Mesenchymal stem cell (in vitro differentiated cells and primary cell): ENCODE measurements at regions not wholly inside any gene's neighbourhood (a gene's known extent, or its start where the extent isn't known, plus 50 kb on each side); places are given as distances from the start of the nearest gene placed in this dataset.

Source experiments
- DNase-seq: peaks from one replicate; pipeline ENCODE4 v3.0.0-alpha.2; 2013
- H2AFZ ChIP-seq: one replicate; pipeline ENCODE4 v1.6.1; 2013; ENCODE audit warnings: low read depth, mild to moderate bottlenecking, control low read depth, inconsistent platforms, low read length, moderate library complexity
- H2AK5ac ChIP-seq: 2 replicates; pipeline ENCODE4 v1.6.1; 2013; ENCODE audit warnings: low read length, moderate library complexity, mild to moderate bottlenecking, inconsistent platforms; ENCODE audit not compliant: severe bottlenecking
- H2BK120ac ChIP-seq: one replicate; pipeline ENCODE4 v1.6.1; 2013; ENCODE audit warnings: low read depth, mild to moderate bottlenecking, inconsistent platforms, low read length, moderate library complexity
- H2BK12ac ChIP-seq, 2 experiments: one replicate each; pipeline ENCODE4 v1.6.1; 2013; ENCODE audit warnings: inconsistent platforms in 2 of 2, low read length in 2 of 2, mild to moderate bottlenecking in 2 of 2, moderate library complexity in 2 of 2, control low read depth in 1 of 2
- H2BK15ac ChIP-seq: one replicate; pipeline ENCODE4 v1.6.1; 2013; ENCODE audit warnings: mild to moderate bottlenecking, low read depth, inconsistent platforms; ENCODE audit not compliant: poor library complexity, severe bottlenecking
- H2BK5ac ChIP-seq: 2 replicates; pipeline ENCODE4 v1.6.1; 2013; ENCODE audit warnings: low read depth, mild to moderate bottlenecking, low read length, control low read depth, inconsistent platforms; ENCODE audit not compliant: poor library complexity, severe bottlenecking
- H3K14ac ChIP-seq, 2 experiments: one replicate each; pipeline ENCODE4 v1.6.1; 2013; ENCODE audit warnings: inconsistent platforms in 2 of 2, low read length in 2 of 2, control low read depth in 1 of 2, mild to moderate bottlenecking in 1 of 2, moderate library complexity in 1 of 2
- H3K18ac ChIP-seq, 2 experiments: one replicate each; pipeline ENCODE4 v1.6.1; 2013; ENCODE audit warnings: inconsistent platforms in 2 of 2, low read length in 2 of 2, control low read depth in 1 of 2, low read depth in 1 of 2, mild to moderate bottlenecking in 1 of 2
- H3K23ac ChIP-seq, 2 experiments: one replicate each; pipeline ENCODE4 v1.6.1; 2013; ENCODE audit warnings: inconsistent platforms in 2 of 2, low read length in 2 of 2, mild to moderate bottlenecking in 2 of 2, moderate library complexity in 2 of 2, control low read depth in 1 of 2
- H3K27ac ChIP-seq: 2 replicates; pipeline ENCODE4 v1.5.1; 2013; ENCODE audit warnings: mild to moderate bottlenecking, moderate library complexity, low read length, control low read depth, inconsistent platforms; ENCODE audit not compliant: poor library complexity, severe bottlenecking
- H3K27me3 ChIP-seq, 2 experiments: 2 replicates each; pipeline versions ENCODE4 v1.6.1 to v1.7.0; 2013; ENCODE audit warnings: low read length in 2 of 2, mild to moderate bottlenecking in 2 of 2, moderate library complexity in 2 of 2, control low read depth in 1 of 2, inconsistent platforms in 1 of 2; ENCODE audit not compliant: control insufficient read depth in 1 of 2, insufficient read depth in 1 of 2
- H3K36me3 ChIP-seq, 2 experiments: 2 replicates each; pipeline versions ENCODE4 v1.6.1 to v1.7.0; 2013; ENCODE audit warnings: low read length in 2 of 2, control low read depth in 1 of 2, inconsistent platforms in 1 of 2, low read depth in 1 of 2, mild to moderate bottlenecking in 1 of 2; ENCODE audit not compliant: insufficient read depth in 2 of 2, control insufficient read depth in 1 of 2
- H3K4ac ChIP-seq, 2 experiments: one replicate each; pipeline ENCODE4 v1.6.1; 2013; ENCODE audit warnings: inconsistent platforms in 2 of 2, low read length in 2 of 2, mild to moderate bottlenecking in 2 of 2, moderate library complexity in 2 of 2, control low read depth in 1 of 2, low read depth in 1 of 2
- H3K4me1 ChIP-seq: 2 replicates; pipeline ENCODE4 v1.6.1; 2013; ENCODE audit warnings: low read depth, low read length, control low read depth; ENCODE audit not compliant: control insufficient read depth, insufficient read depth
- H3K4me2 ChIP-seq: 2 replicates; pipeline ENCODE4 v1.6.1; 2013; ENCODE audit warnings: low read length, mild to moderate bottlenecking, inconsistent platforms; ENCODE audit not compliant: poor library complexity, severe bottlenecking
- H3K4me3 ChIP-seq, 2 experiments: 2 replicates each; pipeline versions ENCODE4 v1.5.1 to v1.7.0; 2013; ENCODE audit warnings: low read length in 2 of 2, mild to moderate bottlenecking in 2 of 2, control low read depth in 1 of 2, low read depth in 1 of 2; ENCODE audit not compliant: insufficient read depth in 1 of 2
- H3K79me1 ChIP-seq: replicated peaks from 2 replicates; pipeline ENCODE4 v1.6.1; 2013; ENCODE audit warnings: mild to moderate bottlenecking, control low read depth, low read length, inconsistent platforms; ENCODE audit not compliant: poor library complexity, severe bottlenecking
- H3K9ac ChIP-seq: 2 replicates; pipeline ENCODE4 v1.7.0; 2013; ENCODE audit warnings: mild to moderate bottlenecking, low read length, moderate library complexity
- H3K9me3 ChIP-seq: 2 replicates; pipeline ENCODE4 v1.7.0; 2013; ENCODE audit warnings: mild to moderate bottlenecking, low read length; ENCODE audit not compliant: control insufficient read depth
- H4K8ac ChIP-seq: one replicate; pipeline ENCODE4 v1.6.1; 2013; ENCODE audit warnings: inconsistent platforms, mild to moderate bottlenecking, low read length, moderate library complexity
- H4K91ac ChIP-seq: one replicate; pipeline ENCODE4 v1.6.1; 2013; ENCODE audit warnings: mild to moderate bottlenecking, low read length, inconsistent platforms
- WGBS: methylation state at CpG from one replicate; pipeline ENCODE4 v1.1.7; 2013; ENCODE audit warnings: mixed read lengths; 5-methylcytosine and 5-hydroxymethylcytosine counted together

- Histone ChIP-seq H2BK15ac (no peak overlapping the region), H3K23ac (no peak overlapping the region), H2AFZ (no peak overlapping the region), H3K9me3 (no peaks in the 10 kb centered on the region), H3K27me3 (no peaks in the 10 kb centered on the region), H2BK120ac (no peak overlapping the region), H3K4me3 (no peak overlapping the region), H3K18ac (no peak overlapping the region), H3K4ac (no peak overlapping the region), H2AK5ac (no peak overlapping the region), H4K91ac (no peak overlapping the region), H3K4me2 (no peak overlapping the region), H3K9ac (no peak overlapping the region), H3K27ac (no peak overlapping the region), H2BK12ac (no peak overlapping the region), H3K14ac (no peak overlapping the region), H3K4me1 (no peaks in the 10 kb centered on the region), H3K79me1 (no peaks in the 10 kb centered on the region), H2BK5ac (no peak overlapping the region), H3K36me3 (no peaks in the 10 kb centered on the region), H4K8ac (no peak overlapping the region)
- 81% methylated on average over 2 of the region's 2 CpGs for WGBS
- DNase-seq: peak; percentile 13
Measured at GRCh38 chr1:194067772-194068171, 881.4 kb upstream of the B3GALT2 start.

- Histone ChIP-seq H3K9me3 (peaks cover 4% of the 10 kb centered on the region), H2BK12ac (no peak overlapping the region), H3K23ac (no peak overlapping the region), H3K27ac (no peak overlapping the region), H3K14ac (no peak overlapping the region), H3K4me1 (no peaks in the 10 kb centered on the region), H3K36me3 (no peaks in the 10 kb centered on the region), H3K4me2 (no peak overlapping the region), H3K4ac (no peak overlapping the region), H2AK5ac (no peak overlapping the region), H2BK120ac (no peak overlapping the region), H3K4me3 (no peak overlapping the region), H3K18ac (no peak overlapping the region), H3K9ac (no peak overlapping the region), H3K79me1 (no peaks in the 10 kb centered on the region), H2BK15ac (no peak overlapping the region), H4K8ac (no peak overlapping the region), H4K91ac (no peak overlapping the region), H2BK5ac (no peak overlapping the region), H2AFZ (no peak overlapping the region), H3K27me3 (no peaks in the 10 kb centered on the region)
- peak; percentile 15 for DNase-seq
- WGBS: 80% methylated on average over 1 of the region's 2 CpGs
Measured at GRCh38 chr1:194062962-194063361, 876.5 kb upstream of the B3GALT2 start.

GRCh38 chr1:194062526-194062925 lies 876.1 kb upstream of the B3GALT2 start:
- H2BK120ac ChIP-seq: no peak overlapping the region
- no peak overlapping the region for H3K4me2 ChIP-seq
- H3K27me3 ChIP-seq: no peaks in the 10 kb centered on the region
- H3K14ac ChIP-seq: no peak overlapping the region
- H3K27ac ChIP-seq: no peak overlapping the region
- no peak overlapping the region for H3K23ac ChIP-seq
- H3K79me1 ChIP-seq: no peaks in the 10 kb centered on the region
- no peak overlapping the region for H3K18ac ChIP-seq
- no peak overlapping the region for H2BK12ac ChIP-seq
- H3K9ac ChIP-seq: no peak overlapping the region
- no peak overlapping the region for H4K91ac ChIP-seq
- DNase-seq: peak; percentile 7
- H2BK15ac ChIP-seq: no peak overlapping the region
- H4K8ac ChIP-seq: no peak overlapping the region
- H3K4ac ChIP-seq: no peak overlapping the region
- H3K9me3 ChIP-seq: peaks cover 4% of the 10 kb centered on the region
- H2AFZ ChIP-seq: no peak overlapping the region
- no peak overlapping the region for H3K4me3 ChIP-seq
- 67% methylated on average over 1 of the region's 1 CpG for WGBS
- no peak overlapping the region for H2BK5ac ChIP-seq
- H2AK5ac ChIP-seq: no peak overlapping the region
- H3K4me1 ChIP-seq: no peaks in the 10 kb centered on the region
- no peaks in the 10 kb centered on the region for H3K36me3 ChIP-seq

- Histone ChIP-seq H3K23ac (no peak overlapping the region), H3K4me1 (no peaks in the 10 kb centered on the region), H3K9me3 (peaks cover 8% of the 10 kb centered on the region), H4K8ac (no peak overlapping the region), H2BK15ac (no peak overlapping the region), H3K14ac (no peak overlapping the region), H3K27ac (no peak overlapping the region), H3K36me3 (no peaks in the 10 kb centered on the region), H2BK12ac (no peak overlapping the region), H2BK120ac (no peak overlapping the region), H3K27me3 (no peaks in the 10 kb centered on the region), H3K79me1 (no peaks in the 10 kb centered on the region), H3K18ac (no peak overlapping the region), H2AK5ac (no peak overlapping the region), H2BK5ac (no peak overlapping the region), H4K91ac (no peak overlapping the region), H3K9ac (no peak overlapping the region), H2AFZ (no peak overlapping the region), H3K4ac (no peak overlapping the region), H3K4me3 (no peak overlapping the region), H3K4me2 (no peak overlapping the region)
- no peak for DNase-seq
- WGBS: 80% methylated on average over 4 of the region's 4 CpGs
Measured at GRCh38 chr1:194060481-194060880, 874.1 kb upstream of the B3GALT2 start.
